ENCODE measurements at regions not wholly inside any gene's neighbourhood (a gene's known extent, or its start where the extent isn't known, plus 50 kb on each side); places are given as distances from the start of the nearest gene placed in this dataset.

DNA sequence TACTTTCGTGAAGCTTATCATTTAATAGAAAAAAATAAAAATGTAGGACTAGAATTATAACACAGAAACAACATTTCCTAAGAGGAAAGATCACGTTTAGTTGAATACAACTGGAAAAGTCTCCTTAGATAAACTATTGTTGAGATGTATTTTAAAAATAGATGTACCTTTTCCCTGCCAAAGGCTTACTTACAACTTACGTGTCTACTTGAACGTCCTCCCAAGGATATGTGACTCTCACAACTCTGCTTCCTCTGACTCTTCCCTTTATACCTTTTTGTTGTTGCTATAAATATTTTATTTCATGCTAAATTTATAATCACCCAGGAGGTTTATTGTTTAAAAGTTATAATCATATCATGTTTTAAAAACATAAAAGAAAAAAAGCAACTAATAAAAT is 908.0 kb upstream of the ROBO1 start:
- ChIA-PET POLR2A (no interaction called here), CTCF (ENCODE audit: low intra/inter-chr PET ratio) (no interaction called here)
- no peaks in the 10 kb centered on the region for H4K20me1 ChIP-seq (replicated peaks; ENCODE audit: control insufficient read depth, insufficient read depth, low read length)
- no peak overlapping the region for H3K9ac ChIP-seq (ENCODE audit: insufficient read depth in 1 of 2, low read depth in 2 of 2, low read length in 2 of 2)
- TF ChIP-seq, protein P1, sequence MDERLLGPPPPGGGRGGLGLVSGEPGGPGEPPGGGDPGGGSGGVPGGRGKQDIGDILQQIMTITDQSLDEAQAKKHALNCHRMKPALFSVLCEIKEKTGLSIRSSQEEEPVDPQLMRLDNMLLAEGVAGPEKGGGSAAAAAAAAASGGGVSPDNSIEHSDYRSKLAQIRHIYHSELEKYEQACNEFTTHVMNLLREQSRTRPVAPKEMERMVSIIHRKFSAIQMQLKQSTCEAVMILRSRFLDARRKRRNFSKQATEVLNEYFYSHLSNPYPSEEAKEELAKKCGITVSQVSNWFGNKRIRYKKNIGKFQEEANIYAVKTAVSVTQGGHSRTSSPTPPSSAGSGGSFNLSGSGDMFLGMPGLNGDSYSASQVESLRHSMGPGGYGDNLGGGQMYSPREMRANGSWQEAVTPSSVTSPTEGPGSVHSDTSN (CRISPR knock-in tag; IDR thresholded peaks at IDR 0.05; ENCODE audit: low read depth), result no peak
- TF ChIP-seq, protein P1 (tag; conservative IDR thresholded peaks at IDR 0.05; ENCODE audit: low read depth), result no peak
- TF ChIP-seq CXXC5 (CRISPR knock-in tag; IDR thresholded peaks at IDR 0.05), result no peak
- no peak for TF ChIP-seq MECOM (CRISPR knock-in tag; IDR thresholded peaks at IDR 0.05)
- no peak for TF ChIP-seq SLC30A9 (CRISPR knock-in tag; IDR thresholded peaks at IDR 0.05)
- TF ChIP-seq, protein P2, sequence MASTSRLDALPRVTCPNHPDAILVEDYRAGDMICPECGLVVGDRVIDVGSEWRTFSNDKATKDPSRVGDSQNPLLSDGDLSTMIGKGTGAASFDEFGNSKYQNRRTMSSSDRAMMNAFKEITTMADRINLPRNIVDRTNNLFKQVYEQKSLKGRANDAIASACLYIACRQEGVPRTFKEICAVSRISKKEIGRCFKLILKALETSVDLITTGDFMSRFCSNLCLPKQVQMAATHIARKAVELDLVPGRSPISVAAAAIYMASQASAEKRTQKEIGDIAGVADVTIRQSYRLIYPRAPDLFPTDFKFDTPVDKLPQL (IDR thresholded peaks at IDR 0.05; ENCODE audit: extremely low read depth, insufficient read length), result no peak
- TF ChIP-seq MAFK (IDR thresholded peaks at IDR 0.05; ENCODE audit: low read length), result no peak
- TF ChIP-seq HMG20A (CRISPR knock-in tag; conservative IDR thresholded peaks at IDR 0.05), result no peak
- no peak for TF ChIP-seq GATAD2B (IDR thresholded peaks at IDR 0.05; ENCODE audit: borderline replicate concordance)
- FAIRE-seq, result no peak
- no peaks in the 10 kb centered on the region for H3K9me3 ChIP-seq (replicated peaks; ENCODE audit: control insufficient read depth, insufficient read depth, low read depth, low read length)
- ATAC-seq, result no peak
- 33% methylated on average over 4 of the region's 4 CpGs for WGBS (ENCODE audit: insufficient coverage, low coverage, missing lambda C conversion rate)
- no peak overlapping the region for H2AFZ ChIP-seq (ENCODE audit: low read depth, low read length)
- H3K9me1 ChIP-seq (ENCODE audit: control insufficient read depth, insufficient read depth, low read length), result no peaks in the 10 kb centered on the region
- H3K27ac ChIP-seq (ENCODE audit: extremely low read depth, low read depth, low read length), result no peak overlapping the region
- H3K36me3 ChIP-seq (ENCODE audit: control insufficient read depth, insufficient read depth, low read length), result no peaks in the 10 kb centered on the region
- no TSS peak for BruUV-seq (replicated peaks)
- no peak overlapping the region for H3K4me2 ChIP-seq (ENCODE audit: insufficient read depth, low read length)
- intact Hi-C loops (cut with micrococcal nuclease), result no loop called here
- no peaks in the 10 kb centered on the region for H3K4me1 ChIP-seq (replicated peaks in 1 of 2; ENCODE audit: control insufficient read depth in 2 of 2, insufficient read depth in 2 of 2, low read length in 2 of 2)
- H3K27me3 ChIP-seq (ENCODE audit: control insufficient read depth in 2 of 2, insufficient read depth in 2 of 2, low read length in 2 of 2), result no peaks in the 10 kb centered on the region
- no peaks in the 10 kb centered on the region for H3K79me2 ChIP-seq (ENCODE audit: control insufficient read depth, insufficient read depth, low read length)
- no peak for DNase-seq (ENCODE audit: extremely low read depth in 1 of 4, low spot score in 3 of 4)
- H3K4me3 ChIP-seq, result no peak overlapping the region
- in situ Hi-C loops (cut with MboI), result no loop called here

Data from K562 (cell line).